SK-N-SH treated with all-trans-retinoic acid at 6 μM for 48 hours (cell line): ENCODE measurements at regions not wholly inside any gene's neighbourhood (a gene's known extent, or its start where the extent isn't known, plus 50 kb on each side); places are given as distances from the start of the nearest gene placed in this dataset.

Experiments used
- ATAC-seq: fragments of 200-7000 bp; cut with Tn5 transposase; 3 replicates; pipeline ENCODE4 v1.9.1; 2020; ENCODE audit warnings: mild to moderate bottlenecking, moderate library complexity
- ARNTL ChIP-seq: fragments of 450-650 bp; formaldehyde crosslinking; IDR thresholded peaks from 2 replicates; pipeline ENCODE4 v1.5.0; 2020; ENCODE audit warnings: low read depth, mild to moderate bottlenecking, moderate library complexity, borderline replicate concordance
- BACH2 ChIP-seq: fragments of 250-450 bp; sonication (Bioruptor Pico); IDR thresholded peaks from 2 replicates; pipeline ENCODE4 v1.9.0; 2021; ENCODE audit warnings: mild to moderate bottlenecking, borderline replicate concordance
- CREB5 ChIP-seq: fragments of 250-450 bp; sonication (Bioruptor Pico); IDR thresholded peaks from 2 replicates; pipeline ENCODE4 v1.5.1; 2020; ENCODE audit warnings: low read depth, mild to moderate bottlenecking, moderate library complexity
- CSDC2 ChIP-seq: fragments of 250-450 bp; sonication (Bioruptor Pico); IDR thresholded peaks from 2 replicates; pipeline ENCODE4 v1.5.0; 2020; ENCODE audit warnings: mild to moderate bottlenecking, moderate library complexity
- CSRNP3 ChIP-seq: fragments of 250-450 bp; sonication (Bioruptor Pico); IDR thresholded peaks from 2 replicates; pipeline ENCODE4 v1.5.1; 2021; ENCODE audit warnings: mild to moderate bottlenecking, moderate library complexity
- ESRRG ChIP-seq: fragments of 250-450 bp; sonication (Bioruptor Pico); IDR thresholded peaks from 2 replicates; pipeline ENCODE4 v1.6.1; 2021; ENCODE audit warnings: mild to moderate bottlenecking
- GLIS3 ChIP-seq: fragments of 250-450 bp; sonication (Bioruptor Pico); IDR thresholded peaks from 2 replicates; pipeline ENCODE4 v1.5.0; 2020; ENCODE audit warnings: mild to moderate bottlenecking, moderate library complexity
- ISL1 ChIP-seq: fragments of 250-450 bp; sonication (Bioruptor Pico); IDR thresholded peaks from 2 replicates; pipeline ENCODE4 v2.1.2; 2022; ENCODE audit warnings: mild to moderate bottlenecking, moderate library complexity
- OSR1 ChIP-seq: fragments of 250-450 bp; sonication (Bioruptor Pico); IDR thresholded peaks from 2 replicates; pipeline ENCODE4 v1.8.0; 2022; ENCODE audit warnings: moderate library complexity, mild to moderate bottlenecking, inconsistent platforms
- POU6F1 ChIP-seq: fragments of 250-450 bp; sonication (Bioruptor Pico); IDR thresholded peaks from 2 replicates; pipeline ENCODE4 v1.8.0; 2021; ENCODE audit warnings: low read depth, mild to moderate bottlenecking, moderate library complexity, borderline replicate concordance
- PPARA ChIP-seq: fragments of 250-450 bp; sonication (Bioruptor Pico); IDR thresholded peaks from 2 replicates; pipeline ENCODE4 v1.5.0; 2020; ENCODE audit warnings: mild to moderate bottlenecking, borderline replicate concordance
- RARB ChIP-seq: fragments of 250-450 bp; sonication (Bioruptor Pico); IDR thresholded peaks from 2 replicates; pipeline ENCODE4 v1.8.0; 2021; ENCODE audit warnings: mild to moderate bottlenecking, moderate library complexity
- SNAI2 ChIP-seq: fragments of 250-450 bp; sonication (Bioruptor Pico); IDR thresholded peaks from 2 replicates; pipeline ENCODE4 v1.5.0; 2020; ENCODE audit warnings: mild to moderate bottlenecking, moderate library complexity
- TCF4 ChIP-seq: fragments of 250-450 bp; sonication (Bioruptor Pico); IDR thresholded peaks from 2 replicates; pipeline ENCODE4 v1.8.0; 2021; ENCODE audit warnings: mild to moderate bottlenecking, moderate library complexity, borderline replicate concordance
- TOX ChIP-seq: fragments of 250-450 bp; sonication (Bioruptor Pico); IDR thresholded peaks from 2 replicates; pipeline ENCODE4 v1.8.0; 2021; ENCODE audit warnings: mild to moderate bottlenecking, moderate library complexity, borderline replicate concordance
- ZC3H10 ChIP-seq: fragments of 250-450 bp; sonication (Bioruptor Pico); IDR thresholded peaks from 2 replicates; pipeline ENCODE4 v1.5.1; 2021; ENCODE audit warnings: mild to moderate bottlenecking, moderate library complexity
- ZFP3 ChIP-seq: fragments of 250-450 bp; sonication (Bioruptor Pico); IDR thresholded peaks from 2 replicates; pipeline ENCODE4 v1.5.0; 2020; ENCODE audit warnings: mild to moderate bottlenecking, moderate library complexity
- ZFP30 ChIP-seq: fragments of 450-650 bp; formaldehyde crosslinking; IDR thresholded peaks from 2 replicates; pipeline ENCODE4 v1.5.0; 2022; ENCODE audit warnings: mild to moderate bottlenecking, moderate library complexity
- ZNF565 ChIP-seq: fragments of 450-650 bp; formaldehyde crosslinking; conservative IDR thresholded peaks from 2 replicates; pipeline ENCODE4 v1.5.0; 2020; ENCODE audit warnings: low read depth, mild to moderate bottlenecking, moderate library complexity
- ZNF70 ChIP-seq: fragments of 450-650 bp; formaldehyde crosslinking; IDR thresholded peaks from 2 replicates; pipeline ENCODE4 v1.5.0; 2020; ENCODE audit warnings: mild to moderate bottlenecking, moderate library complexity
- ZNF8 ChIP-seq: fragments of 450-650 bp; formaldehyde crosslinking; IDR thresholded peaks from 2 replicates; pipeline ENCODE4 v1.5.0; 2020; ENCODE audit warnings: mild to moderate bottlenecking, moderate library complexity
- TF ChIP-seq, protein P1 (sequence below): fragments of 250-450 bp; sonication (Bioruptor Pico); IDR thresholded peaks from 2 replicates; pipeline ENCODE4 v1.8.0; 2020; ENCODE audit warnings: mild to moderate bottlenecking, moderate library complexity, borderline replicate concordance
- TF ChIP-seq, protein P2 (sequence below): fragments of 250-450 bp; sonication (Bioruptor Pico); IDR thresholded peaks from 2 replicates; pipeline ENCODE4 v1.5.0; 2020; ENCODE audit warnings: mild to moderate bottlenecking, moderate library complexity

GRCh38 chr16:65301029-65301428 is 179.2 kb upstream of the CDH11 start:
- no peak for ATAC-seq
- no peak for TF ChIP-seq ZC3H10 (CRISPR knock-in tag)
- TF ChIP-seq ZNF565, result no peak
- no peak for TF ChIP-seq SNAI2 (CRISPR knock-in tag)
- TF ChIP-seq RARB, result no peak
- TF ChIP-seq CSDC2 (CRISPR knock-in tag), result no peak
- no peak for TF ChIP-seq TOX (CRISPR knock-in tag)
- TF ChIP-seq ZNF8, result no peak
- TF ChIP-seq ESRRG (CRISPR knock-in tag), result no peak
- no peak for TF ChIP-seq POU6F1 (CRISPR knock-in tag)
- no peak for TF ChIP-seq BACH2 (CRISPR knock-in tag)
- no peak for TF ChIP-seq ARNTL (CRISPR knock-in tag)
- no peak for TF ChIP-seq GLIS3 (CRISPR knock-in tag)

DNA sequence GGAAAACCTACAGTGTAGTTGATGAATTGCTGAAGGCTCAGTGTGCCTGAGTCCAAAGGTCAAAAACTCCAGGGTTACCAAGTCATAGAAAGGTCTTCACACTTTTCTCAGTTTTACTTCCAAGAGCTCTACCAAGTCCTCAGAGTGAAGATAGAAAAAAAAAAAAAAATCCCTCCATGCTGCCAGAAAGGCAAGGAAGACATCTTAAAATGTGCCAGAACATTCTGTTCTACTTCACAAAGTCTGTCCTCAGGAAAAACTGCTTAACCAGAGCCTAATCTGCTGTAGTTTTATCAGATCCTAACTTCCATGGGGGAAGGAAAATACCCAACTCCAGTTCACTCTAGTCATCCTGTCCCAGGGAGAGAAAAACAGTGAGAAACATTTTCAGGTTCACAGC is 175.6 kb upstream of the CDH11 start:
- TF ChIP-seq TCF4 (CRISPR knock-in tag), result no peak
- no peak for TF ChIP-seq RARB
- TF ChIP-seq GLIS3 (CRISPR knock-in tag), result no peak
- TF ChIP-seq ARNTL (CRISPR knock-in tag), result no peak
- no peak for TF ChIP-seq CSRNP3 (CRISPR knock-in tag)
- no peak for TF ChIP-seq CSDC2 (CRISPR knock-in tag)
- TF ChIP-seq ZC3H10 (CRISPR knock-in tag), result no peak
- no peak for TF ChIP-seq ZFP30 (CRISPR knock-in tag)
- TF ChIP-seq BACH2 (CRISPR knock-in tag), result no peak
- no peak for TF ChIP-seq ZNF565
- no peak for TF ChIP-seq SNAI2 (CRISPR knock-in tag)
- TF ChIP-seq ISL1 (CRISPR knock-in tag), result no peak
- TF ChIP-seq ESRRG (CRISPR knock-in tag), result no peak
- TF ChIP-seq, protein P1, sequence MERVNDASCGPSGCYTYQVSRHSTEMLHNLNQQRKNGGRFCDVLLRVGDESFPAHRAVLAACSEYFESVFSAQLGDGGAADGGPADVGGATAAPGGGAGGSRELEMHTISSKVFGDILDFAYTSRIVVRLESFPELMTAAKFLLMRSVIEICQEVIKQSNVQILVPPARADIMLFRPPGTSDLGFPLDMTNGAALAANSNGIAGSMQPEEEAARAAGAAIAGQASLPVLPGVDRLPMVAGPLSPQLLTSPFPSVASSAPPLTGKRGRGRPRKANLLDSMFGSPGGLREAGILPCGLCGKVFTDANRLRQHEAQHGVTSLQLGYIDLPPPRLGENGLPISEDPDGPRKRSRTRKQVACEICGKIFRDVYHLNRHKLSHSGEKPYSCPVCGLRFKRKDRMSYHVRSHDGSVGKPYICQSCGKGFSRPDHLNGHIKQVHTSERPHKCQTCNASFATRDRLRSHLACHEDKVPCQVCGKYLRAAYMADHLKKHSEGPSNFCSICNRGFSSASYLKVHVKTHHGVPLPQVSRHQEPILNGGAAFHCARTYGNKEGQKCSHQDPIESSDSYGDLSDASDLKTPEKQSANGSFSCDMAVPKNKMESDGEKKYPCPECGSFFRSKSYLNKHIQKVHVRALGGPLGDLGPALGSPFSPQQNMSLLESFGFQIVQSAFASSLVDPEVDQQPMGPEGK (CRISPR knock-in tag), result no peak
- no peak for TF ChIP-seq PPARA (CRISPR knock-in tag)
- no peak for TF ChIP-seq ZFP3
- no peak for TF ChIP-seq OSR1 (CRISPR knock-in tag)
- TF ChIP-seq ZNF70 (CRISPR knock-in tag), result no peak
- TF ChIP-seq, protein P2, sequence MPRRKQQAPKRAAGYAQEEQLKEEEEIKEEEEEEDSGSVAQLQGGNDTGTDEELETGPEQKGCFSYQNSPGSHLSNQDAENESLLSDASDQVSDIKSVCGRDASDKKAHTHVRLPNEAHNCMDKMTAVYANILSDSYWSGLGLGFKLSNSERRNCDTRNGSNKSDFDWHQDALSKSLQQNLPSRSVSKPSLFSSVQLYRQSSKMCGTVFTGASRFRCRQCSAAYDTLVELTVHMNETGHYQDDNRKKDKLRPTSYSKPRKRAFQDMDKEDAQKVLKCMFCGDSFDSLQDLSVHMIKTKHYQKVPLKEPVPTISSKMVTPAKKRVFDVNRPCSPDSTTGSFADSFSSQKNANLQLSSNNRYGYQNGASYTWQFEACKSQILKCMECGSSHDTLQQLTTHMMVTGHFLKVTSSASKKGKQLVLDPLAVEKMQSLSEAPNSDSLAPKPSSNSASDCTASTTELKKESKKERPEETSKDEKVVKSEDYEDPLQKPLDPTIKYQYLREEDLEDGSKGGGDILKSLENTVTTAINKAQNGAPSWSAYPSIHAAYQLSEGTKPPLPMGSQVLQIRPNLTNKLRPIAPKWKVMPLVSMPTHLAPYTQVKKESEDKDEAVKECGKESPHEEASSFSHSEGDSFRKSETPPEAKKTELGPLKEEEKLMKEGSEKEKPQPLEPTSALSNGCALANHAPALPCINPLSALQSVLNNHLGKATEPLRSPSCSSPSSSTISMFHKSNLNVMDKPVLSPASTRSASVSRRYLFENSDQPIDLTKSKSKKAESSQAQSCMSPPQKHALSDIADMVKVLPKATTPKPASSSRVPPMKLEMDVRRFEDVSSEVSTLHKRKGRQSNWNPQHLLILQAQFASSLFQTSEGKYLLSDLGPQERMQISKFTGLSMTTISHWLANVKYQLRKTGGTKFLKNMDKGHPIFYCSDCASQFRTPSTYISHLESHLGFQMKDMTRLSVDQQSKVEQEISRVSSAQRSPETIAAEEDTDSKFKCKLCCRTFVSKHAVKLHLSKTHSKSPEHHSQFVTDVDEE (CRISPR knock-in tag), result no peak
- TF ChIP-seq, all 23 proteins: peak for 0
- no peak for ATAC-seq

- no peak for ATAC-seq
- TF ChIP-seq ESRRG (CRISPR knock-in tag) (no peak), CSDC2 (CRISPR knock-in tag) (no peak), ZC3H10 (CRISPR knock-in tag) (no peak), ARNTL (CRISPR knock-in tag) (no peak), ZNF8 (no peak), PPARA (CRISPR knock-in tag) (no peak), CSRNP3 (CRISPR knock-in tag) (no peak), BACH2 (CRISPR knock-in tag) (no peak), CREB5 (CRISPR knock-in tag) (no peak), OSR1 (CRISPR knock-in tag) (no peak), ZNF70 (CRISPR knock-in tag) (no peak), ZFP30 (CRISPR knock-in tag) (no peak), ISL1 (CRISPR knock-in tag) (no peak), TCF4 (CRISPR knock-in tag) (no peak), POU6F1 (CRISPR knock-in tag) (no peak), ZFP3 (no peak), TOX (CRISPR knock-in tag) (no peak), RARB (no peak)
Measured at GRCh38 chr16:65295527-65295926, 173.7 kb upstream of the CDH11 start.
